Liver (tissue), 7 donors: ENCODE measurements at regions not wholly inside any gene's neighbourhood (a gene's known extent, or its start where the extent isn't known, plus 50 kb on each side); places are given as distances from the start of the nearest gene placed in this dataset.

Experiments used
- DNase-seq: peaks from one replicate; pipeline ENCODE4 v3.0.0-alpha.2; 2017; ENCODE audit warnings: low spot score
- H3K27ac ChIP-seq, 2 donors: one replicate each; pipeline ENCODE4 v1.7.0; 2013; ENCODE audit warnings: inconsistent platforms in 2 of 2, low read length in 2 of 2, control low read depth in 1 of 2, low read depth in 1 of 2, mild to moderate bottlenecking in 1 of 2
- H3K27me3 ChIP-seq, 4 donors: one replicate each; pipeline versions ENCODE4 v1.6.1 to v1.7.0; 2013; ENCODE audit warnings: low read length in 3 of 4, inconsistent platforms in 1 of 4, mild to moderate bottlenecking in 1 of 4, moderate library complexity in 1 of 4; ENCODE audit not compliant: control insufficient read depth in 4 of 4, insufficient read depth in 4 of 4
- H3K36me3 ChIP-seq, 4 donors: one replicate each; pipeline versions ENCODE4 v1.6.1 to v1.7.0; 2013; ENCODE audit warnings: low read length in 3 of 4, mild to moderate bottlenecking in 3 of 4, low read depth in 1 of 4, moderate library complexity in 1 of 4; ENCODE audit not compliant: control insufficient read depth in 4 of 4, insufficient read depth in 3 of 4
- H3K4me1 ChIP-seq, 4 donors: one replicate each; pipeline versions ENCODE4 v1.6.1 to v1.7.0; 2013; ENCODE audit warnings: low read length in 3 of 4, mild to moderate bottlenecking in 3 of 4, moderate library complexity in 1 of 4; ENCODE audit not compliant: control insufficient read depth in 4 of 4, insufficient read depth in 4 of 4
- H3K4me3 ChIP-seq, 3 donors: one replicate each; pipeline versions ENCODE4 v1.6.1 to v1.7.0; 2013; ENCODE audit warnings: low read length in 3 of 3, control low read depth in 1 of 3, low read depth in 1 of 3, mild to moderate bottlenecking in 1 of 3
- H3K9ac ChIP-seq, 2 donors: one replicate each; pipeline ENCODE4 v1.7.0; 2013; ENCODE audit warnings: low read length in 2 of 2, mild to moderate bottlenecking in 2 of 2, moderate library complexity in 2 of 2, control low read depth in 1 of 2, low read depth in 1 of 2
- H3K9me3 ChIP-seq, 4 donors: one replicate each; pipeline versions ENCODE4 v1.6.1 to v1.7.0; 2013; ENCODE audit warnings: low read length in 3 of 4; ENCODE audit not compliant: control insufficient read depth in 4 of 4
- EGR1 ChIP-seq, 2 donors: IDR thresholded peaks; 2 replicates each; pipeline ENCODE4 v1.6.1; 2016 to 2018; ENCODE audit warnings: antibody characterized with exemption in 2 of 2, low read depth in 2 of 2
- FOXA1 ChIP-seq: IDR thresholded peaks from 2 replicates; pipeline ENCODE4 v1.6.1; 2016; ENCODE audit warnings: antibody characterized with exemption
- FOXA2 ChIP-seq: IDR thresholded peaks from 2 replicates; pipeline ENCODE4 v1.6.1; 2016; ENCODE audit warnings: antibody characterized with exemption
- GABPA ChIP-seq, 2 donors: IDR thresholded peaks in 1 of 2; conservative IDR thresholded peaks in 1 of 2; 2 replicates each; pipeline ENCODE4 v1.6.1; 2016; ENCODE audit warnings: antibody characterized with exemption in 2 of 2, mild to moderate bottlenecking in 1 of 2, moderate library complexity in 1 of 2
- HNF4A ChIP-seq, 2 donors: conservative IDR thresholded peaks; 2 replicates each; pipeline ENCODE4 v1.6.1; 2016; ENCODE audit warnings: antibody characterized with exemption in 2 of 2, mild to moderate bottlenecking in 2 of 2
- HNF4G ChIP-seq: IDR thresholded peaks from 2 replicates; pipeline ENCODE4 v1.6.1; 2016; ENCODE audit warnings: antibody characterized with exemption
- JUND ChIP-seq, 2 donors: IDR thresholded peaks; 2 replicates each; pipeline ENCODE4 v1.6.1; 2016; ENCODE audit warnings: antibody characterized with exemption in 2 of 2
- MAX ChIP-seq: IDR thresholded peaks from 2 replicates; pipeline ENCODE4 v1.6.1; 2016; ENCODE audit warnings: antibody characterized with exemption
- NR2F2 ChIP-seq: IDR thresholded peaks from 2 replicates; pipeline ENCODE4 v1.6.1; 2016; ENCODE audit warnings: antibody characterized with exemption
- RAD21 ChIP-seq, 2 donors: IDR thresholded peaks; 2 replicates each; pipeline ENCODE4 v1.6.1; 2016; ENCODE audit warnings: antibody characterized with exemption in 2 of 2, mild to moderate bottlenecking in 2 of 2
- REST ChIP-seq: IDR thresholded peaks from 2 replicates; pipeline ENCODE4 v1.6.1; 2016; ENCODE audit warnings: antibody characterized with exemption, mild to moderate bottlenecking
- RXRA ChIP-seq, 2 donors: IDR thresholded peaks; 2 replicates each; pipeline ENCODE4 v1.6.1; 2017 to 2018; ENCODE audit warnings: antibody characterized with exemption in 2 of 2, mild to moderate bottlenecking in 1 of 2
- SP1 ChIP-seq: IDR thresholded peaks from 2 replicates; pipeline ENCODE4 v1.6.1; 2018; ENCODE audit warnings: antibody characterized with exemption, mild to moderate bottlenecking
- TAF1 ChIP-seq: conservative IDR thresholded peaks from 2 replicates; pipeline ENCODE4 v1.6.1; 2016; ENCODE audit warnings: antibody characterized with exemption, mild to moderate bottlenecking
- YY1 ChIP-seq: IDR thresholded peaks from 2 replicates; pipeline ENCODE4 v1.6.1; 2016; ENCODE audit warnings: antibody characterized with exemption, mild to moderate bottlenecking
- WGBS: extraction: QIAGEN DNeasy Blood & Tissue Kit; methylation state at CpG from one replicate; pipeline ENCODE4 v1.1.7; 2013; 5-methylcytosine and 5-hydroxymethylcytosine counted together
- TF ChIP-seq, protein P1 (sequence below): IDR thresholded peaks from 2 replicates; pipeline ENCODE4 v1.6.1; 2016; ENCODE audit warnings: antibody characterized with exemption
- donor health status: healthy.
- donor health status: healthy.
- donor health status: healthy.
- donor health status: healthy.

GRCh38 chr11:109933126-109933525, 160.1 kb upstream of the ZC3H12C start:
- Histone ChIP-seq H3K9ac (no peak overlapping the region), H3K27ac (no peak overlapping the region), H3K27me3 (no peaks in the 10 kb centered on the region), H3K4me1 (no peaks in the 10 kb centered on the region), H3K9me3 (no peaks in the 10 kb centered on the region), H3K4me3 (no peak overlapping the region), H3K36me3 (no peaks in the 10 kb centered on the region)
- WGBS, result 91% methylated on average over 4 of the region's 4 CpGs
- no peak for DNase-seq
- TF ChIP-seq MAX (no peak), EGR1 (IDR thresholded peaks at IDR 0.05; ENCODE audit: low read depth in 2 of 2) (no peak), HNF4A (conservative IDR thresholded peaks at IDR 0.05) (no peak), SP1 (no peak), HNF4G (no peak), TAF1 (no peak), NR2F2 (no peak), JUND (IDR thresholded peaks at IDR 0.05) (no peak), RXRA (IDR thresholded peaks at IDR 0.05) (no peak), YY1 (no peak)
- TF ChIP-seq, protein P1, sequence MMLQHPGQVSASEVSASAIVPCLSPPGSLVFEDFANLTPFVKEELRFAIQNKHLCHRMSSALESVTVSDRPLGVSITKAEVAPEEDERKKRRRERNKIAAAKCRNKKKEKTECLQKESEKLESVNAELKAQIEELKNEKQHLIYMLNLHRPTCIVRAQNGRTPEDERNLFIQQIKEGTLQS, result no peak

DNA sequence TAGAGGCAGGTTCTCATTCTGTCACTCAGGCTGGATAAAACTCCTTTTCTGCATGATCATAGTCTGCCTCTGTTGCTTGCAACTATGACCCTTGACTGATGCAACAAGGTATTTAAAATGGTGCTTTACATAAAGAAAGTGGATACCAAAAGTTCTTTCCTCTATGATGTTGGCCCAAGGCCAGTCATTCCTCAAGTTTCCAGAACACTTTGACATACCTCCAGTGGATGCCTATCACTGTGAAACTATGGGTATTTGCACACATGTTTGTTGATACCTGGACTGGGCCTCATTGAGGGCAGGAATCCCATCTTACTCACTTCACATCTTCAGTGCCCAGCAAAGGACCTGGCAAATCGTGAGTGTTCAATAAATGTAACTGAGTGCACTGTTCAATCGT, 159.0 kb upstream of the ZC3H12C start:
- Histone ChIP-seq H3K9ac (no peak overlapping the region), H3K27ac (no peak overlapping the region), H3K27me3 (no peaks in the 10 kb centered on the region), H3K4me3 (no peak overlapping the region), H3K36me3 (no peaks in the 10 kb centered on the region), H3K4me1 (no peaks in the 10 kb centered on the region), H3K9me3 (no peaks in the 10 kb centered on the region)
- TF ChIP-seq TAF1 (no peak), YY1 (no peak), REST (no peak), HNF4G (no peak), RAD21 (IDR thresholded peaks at IDR 0.05) (no peak), GABPA (IDR thresholded peaks at IDR 0.05 in 1 of 2, conservative IDR thresholded peaks at IDR 0.05 in 1 of 2) (no peak), SP1 (no peak), JUND (IDR thresholded peaks at IDR 0.05) (no peak), FOXA2 (no peak), RXRA (IDR thresholded peaks at IDR 0.05) (no peak), MAX (no peak), FOXA1 (no peak)
- TF ChIP-seq, protein P1, result no peak
- WGBS, result 81% methylated on average over 2 of the region's 2 CpGs
- DNase-seq, result no peak
